ENCODE measurements at regions not wholly inside any gene's neighbourhood (a gene's known extent, or its start where the extent isn't known, plus 50 kb on each side); places are given as distances from the start of the nearest gene placed in this dataset.

- TF ChIP-seq, protein P1, sequence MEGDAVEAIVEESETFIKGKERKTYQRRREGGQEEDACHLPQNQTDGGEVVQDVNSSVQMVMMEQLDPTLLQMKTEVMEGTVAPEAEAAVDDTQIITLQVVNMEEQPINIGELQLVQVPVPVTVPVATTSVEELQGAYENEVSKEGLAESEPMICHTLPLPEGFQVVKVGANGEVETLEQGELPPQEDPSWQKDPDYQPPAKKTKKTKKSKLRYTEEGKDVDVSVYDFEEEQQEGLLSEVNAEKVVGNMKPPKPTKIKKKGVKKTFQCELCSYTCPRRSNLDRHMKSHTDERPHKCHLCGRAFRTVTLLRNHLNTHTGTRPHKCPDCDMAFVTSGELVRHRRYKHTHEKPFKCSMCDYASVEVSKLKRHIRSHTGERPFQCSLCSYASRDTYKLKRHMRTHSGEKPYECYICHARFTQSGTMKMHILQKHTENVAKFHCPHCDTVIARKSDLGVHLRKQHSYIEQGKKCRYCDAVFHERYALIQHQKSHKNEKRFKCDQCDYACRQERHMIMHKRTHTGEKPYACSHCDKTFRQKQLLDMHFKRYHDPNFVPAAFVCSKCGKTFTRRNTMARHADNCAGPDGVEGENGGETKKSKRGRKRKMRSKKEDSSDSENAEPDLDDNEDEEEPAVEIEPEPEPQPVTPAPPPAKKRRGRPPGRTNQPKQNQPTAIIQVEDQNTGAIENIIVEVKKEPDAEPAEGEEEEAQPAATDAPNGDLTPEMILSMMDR (IDR thresholded peaks at IDR 0.05) = no peak
- no peak for TF ChIP-seq POLR2A (IDR thresholded peaks at IDR 0.05)
Observed at GRCh38 chr5:158245513-158245912, 386.6 kb upstream of the CLINT1 start.

Data from Peyer's patch (tissue), 4 donors.